ENCODE measurements at regions not wholly inside any gene's neighbourhood (a gene's known extent, or its start where the extent isn't known, plus 50 kb on each side); places are given as distances from the start of the nearest gene placed in this dataset.

GRCh38 chr9:129474740-129475404, 146.0 kb downstream of the C9orf50 start:
- ChIA-PET CTCF (interaction anchor here (0.8 to 1.7 kb wide), 2 partner anchors 11 to 14 kb away, joined by 3 read pairs; no protein-coding TSS in a partner anchor), POLR2A (no interaction called here)
- TF ChIP-seq CTCF (IDR thresholded peaks at IDR 0.05; ENCODE audit: control extremely low read depth, extremely low read depth, low read depth, missing control alignments) = no peak
- no peak for DNase-seq (ENCODE audit: extremely low spot score)

- POLR2A ChIA-PET = no interaction called here
- DNase-seq (ENCODE audit: extremely low spot score) = no peak
- no peak for TF ChIP-seq CTCF (IDR thresholded peaks at IDR 0.05; ENCODE audit: control extremely low read depth, extremely low read depth, low read depth, missing control alignments)
- CTCF ChIA-PET = no interaction called here
Measured at GRCh38 chr9:129473523-129474244, 147.2 kb downstream of the C9orf50 start.

- ChIA-PET POLR2A (no interaction called here), CTCF (interaction anchor here (1.2 to 1.3 kb wide), 2 partner anchors 9 to 299 kb away, joined by 3 to 4 read pairs; no protein-coding TSS in a partner anchor)
- no peak for TF ChIP-seq CTCF (IDR thresholded peaks at IDR 0.05; ENCODE audit: control extremely low read depth, extremely low read depth, low read depth, missing control alignments)
- no peak for DNase-seq (ENCODE audit: extremely low spot score)
Measured at GRCh38 chr9:129472651-129473102, 148.2 kb downstream of the C9orf50 start.

GRCh38 chr9:129471201-129472019, 149.5 kb downstream of the C9orf50 start:
- CTCF ChIA-PET = interaction anchor here (1.5 kb wide), 1 partner anchor 297 kb away, joined by 4 read pairs; no protein-coding TSS in a partner anchor
- POLR2A ChIA-PET = interaction anchor here (0.5 kb wide), 1 partner anchor 11 kb away, joined by 4 read pairs; no protein-coding TSS in a partner anchor
- TF ChIP-seq CTCF (IDR thresholded peaks at IDR 0.05; ENCODE audit: control extremely low read depth, extremely low read depth, low read depth, missing control alignments) = no peak
- no peak for DNase-seq (ENCODE audit: extremely low spot score)

GRCh38 chr9:129469988-129470316, 150.9 kb downstream of the C9orf50 start:
- POLR2A ChIA-PET = no interaction called here
- no peak for DNase-seq (ENCODE audit: extremely low spot score)
- no peak for TF ChIP-seq CTCF (IDR thresholded peaks at IDR 0.05; ENCODE audit: control extremely low read depth, extremely low read depth, low read depth, missing control alignments)
- CTCF ChIA-PET = interaction anchor here (0.9 to 1.5 kb wide), 2 partner anchors 11 to 295 kb away, joined by 4 read pairs; no protein-coding TSS in a partner anchor
